ENCODE measurements at regions not wholly inside any gene's neighbourhood (a gene's known extent, or its start where the extent isn't known, plus 50 kb on each side); places are given as distances from the start of the nearest gene placed in this dataset.
"Not testable (repeated sequence)": the region's sequence is repeated elsewhere in the genome, so short reads cannot be mapped to it uniquely, and the experiment has no call there.

DNA sequence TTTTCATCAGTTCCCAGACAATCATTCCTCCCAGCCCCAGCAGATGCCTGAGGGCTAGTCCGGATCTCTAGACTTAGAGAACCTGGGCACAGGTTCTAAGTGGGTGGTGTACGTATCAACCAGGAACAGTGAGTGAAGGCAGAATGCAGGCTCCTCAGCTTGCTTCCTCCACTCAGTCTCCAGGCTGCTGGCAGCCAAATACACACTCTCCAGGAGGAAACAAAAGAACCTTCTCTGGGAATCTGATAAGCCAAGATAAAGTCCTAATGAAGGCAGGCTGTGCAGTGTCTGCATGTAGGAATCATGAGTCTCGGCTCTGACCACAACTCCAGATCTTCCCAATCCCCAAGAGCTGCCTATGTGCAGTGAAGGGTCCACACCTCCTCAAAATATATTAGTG, 245.7 kb downstream of the SP3 start:
- no peak for TF ChIP-seq CTCF (IDR thresholded peaks at IDR 0.05; ENCODE audit: low read depth, low read length)
- H3K4me3 ChIP-seq (ENCODE audit: low read depth, low read length) = no peak overlapping the region

DNA sequence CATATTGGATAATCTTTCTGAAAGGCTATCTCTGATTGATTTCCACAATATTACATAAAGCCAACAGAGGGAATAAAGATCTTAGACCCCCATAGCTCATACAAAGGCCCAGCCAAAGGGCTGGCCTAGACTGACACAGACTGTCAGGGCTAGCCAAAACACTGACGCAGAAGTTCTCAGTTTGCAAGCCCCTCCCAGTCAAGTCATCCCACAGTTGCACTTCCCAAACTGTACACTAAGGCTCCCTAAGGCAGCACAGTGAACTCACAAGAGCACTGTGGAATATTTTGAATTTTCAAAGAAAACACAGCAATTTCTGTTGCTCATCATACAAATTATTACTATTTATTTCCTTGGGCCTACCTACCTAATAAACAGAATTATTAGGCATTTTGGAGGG, 244.9 kb downstream of the SP3 start:
- no peak overlapping the region for H3K4me3 ChIP-seq (ENCODE audit: low read depth, low read length)
- TF ChIP-seq CTCF (IDR thresholded peaks at IDR 0.05; ENCODE audit: low read depth, low read length) = peak; percentile 6; the same call in 1 of the 2 replicates

DNA sequence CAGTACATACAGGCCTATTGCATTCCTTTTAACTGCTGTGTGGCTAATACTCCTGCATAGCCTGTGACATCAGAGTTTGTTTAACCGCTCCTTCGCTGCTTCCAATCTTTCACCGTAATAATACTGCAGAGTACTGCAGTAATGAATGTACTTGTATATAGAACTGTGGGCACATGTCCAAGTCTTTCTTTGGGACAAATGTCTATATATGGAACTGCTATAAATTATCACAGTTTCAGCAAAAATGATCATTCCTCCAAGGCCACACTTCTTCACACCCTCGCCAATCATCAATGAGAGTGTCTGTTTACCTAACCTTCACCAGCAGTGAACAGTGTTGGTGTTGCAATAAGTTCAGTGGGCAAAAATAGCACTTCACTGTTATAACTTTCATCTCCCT, 230.4 kb downstream of the SP3 start:
- TF ChIP-seq CTCF (IDR thresholded peaks at IDR 0.05; ENCODE audit: low read depth, low read length) = no peak
- H3K4me3 ChIP-seq (ENCODE audit: low read depth, low read length) = no peak overlapping the region

DNA sequence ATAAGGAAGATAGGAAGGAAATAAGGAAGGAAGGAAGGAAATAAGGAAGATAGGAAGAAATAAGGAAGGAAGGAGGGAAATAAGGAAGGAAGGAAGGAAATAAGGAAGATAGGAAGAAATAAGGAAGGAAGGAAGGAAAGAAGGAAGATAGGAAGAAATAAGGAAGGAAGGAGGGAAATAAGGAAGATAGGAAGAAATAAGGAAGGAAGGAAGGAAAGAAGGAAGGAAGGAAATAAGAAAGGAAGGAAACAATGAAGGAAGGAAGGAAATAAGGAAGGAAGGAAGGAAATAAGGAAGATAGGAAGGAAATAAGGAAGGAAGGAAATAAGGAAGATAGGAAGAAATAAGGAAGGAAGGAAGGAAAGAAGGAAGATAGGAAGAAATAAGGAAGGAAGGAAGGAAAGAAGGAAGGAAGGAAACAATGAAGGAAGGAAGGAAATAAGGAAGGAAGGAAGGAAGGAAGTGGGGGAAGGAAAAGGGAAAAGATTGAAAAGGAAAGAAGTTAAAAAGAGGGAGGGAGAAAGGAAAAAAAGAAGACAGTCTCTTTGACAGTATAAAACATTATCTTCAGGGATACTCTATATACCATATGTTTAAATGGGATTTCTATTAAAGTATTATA, 227.1 kb downstream of the SP3 start:
- not testable (repeated sequence) for H3K4me3 ChIP-seq (ENCODE audit: low read depth, low read length)

DNA sequence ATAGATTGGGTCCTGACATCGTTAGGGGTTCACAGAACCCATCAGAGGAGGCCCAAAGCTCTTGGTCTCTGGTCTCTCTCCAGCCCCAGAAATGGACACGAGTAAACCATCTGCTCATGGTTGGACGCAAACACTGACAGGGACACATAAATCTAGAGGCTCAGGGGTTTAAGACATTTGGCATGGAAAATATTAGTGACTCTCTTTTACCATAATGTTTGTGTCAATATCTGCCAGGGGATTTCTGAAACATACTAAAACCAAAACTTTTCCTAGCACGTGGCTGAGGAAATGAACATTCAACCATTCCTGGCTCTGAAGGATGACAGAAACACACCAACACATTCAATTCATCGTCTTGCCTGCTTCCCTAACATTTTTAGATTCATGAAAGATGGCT, 226.2 kb downstream of the SP3 start:
- no peak for TF ChIP-seq CTCF (IDR thresholded peaks at IDR 0.05; ENCODE audit: low read depth, low read length)
- no peak overlapping the region for H3K4me3 ChIP-seq (ENCODE audit: low read depth, low read length)

GRCh38 chr2:173740639-173741038, 224.5 kb downstream of the SP3 start:
- no peak for TF ChIP-seq CTCF (IDR thresholded peaks at IDR 0.05; ENCODE audit: low read depth, low read length)
- no peak overlapping the region for H3K4me3 ChIP-seq (ENCODE audit: low read depth, low read length)

- no peak overlapping the region for H3K4me3 ChIP-seq (ENCODE audit: low read depth, low read length)
- TF ChIP-seq CTCF (IDR thresholded peaks at IDR 0.05; ENCODE audit: low read depth, low read length) = no peak
Observed at GRCh38 chr2:173741759-173742158, 223.4 kb downstream of the SP3 start.

DNA sequence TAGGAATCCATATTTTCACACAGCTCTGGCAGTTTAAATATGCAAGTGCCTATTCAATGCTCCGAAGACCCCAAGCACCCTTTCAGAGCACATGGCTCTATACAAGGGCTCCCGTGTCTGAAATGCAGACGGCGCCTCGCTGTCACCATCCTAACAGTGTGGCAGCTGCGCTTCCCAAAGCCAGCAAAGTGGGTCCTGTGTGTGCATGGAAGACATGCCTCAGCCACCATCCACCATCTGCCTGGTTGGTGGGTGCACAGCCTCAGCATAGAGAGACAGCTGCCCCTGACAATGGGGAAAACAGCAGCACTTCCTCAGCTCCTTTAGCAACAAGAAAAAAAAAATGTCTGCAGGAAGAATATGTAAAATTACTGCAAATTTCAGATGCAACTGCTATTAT, 218.1 kb downstream of the SP3 start:
- no peak for TF ChIP-seq CTCF (IDR thresholded peaks at IDR 0.05; ENCODE audit: low read depth, low read length)
- no peak overlapping the region for H3K4me3 ChIP-seq (ENCODE audit: low read depth, low read length)

Data from WI38 (cell line).